ENCODE measurements at regions not wholly inside any gene's neighbourhood (a gene's known extent, or its start where the extent isn't known, plus 50 kb on each side); places are given as distances from the start of the nearest gene placed in this dataset.
"Not testable (repeated sequence)": the region's sequence is repeated elsewhere in the genome, so short reads cannot be mapped to it uniquely, and the experiment has no call there.

DNA sequence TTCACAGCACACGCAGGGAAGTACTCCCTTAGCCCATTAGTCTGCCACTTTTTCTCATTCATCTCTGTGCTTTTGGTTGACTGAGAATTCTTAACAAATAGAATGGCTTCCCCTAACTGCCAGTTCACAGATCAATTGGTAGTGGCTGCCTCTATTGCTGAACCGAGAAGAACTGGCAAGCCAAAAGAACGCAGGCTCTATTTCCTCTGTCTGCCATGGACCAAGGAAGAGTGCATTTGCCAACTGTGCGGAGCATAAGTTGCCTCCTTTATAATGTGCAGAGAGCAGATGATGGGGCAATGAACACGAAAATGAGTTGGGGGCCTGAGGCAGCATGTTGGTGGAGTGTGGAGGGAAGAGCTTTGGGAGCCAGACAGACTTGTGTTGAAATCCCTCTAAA lies 483.1 kb upstream of the CAMK1G start:
- DNase-seq: no peak

DNA sequence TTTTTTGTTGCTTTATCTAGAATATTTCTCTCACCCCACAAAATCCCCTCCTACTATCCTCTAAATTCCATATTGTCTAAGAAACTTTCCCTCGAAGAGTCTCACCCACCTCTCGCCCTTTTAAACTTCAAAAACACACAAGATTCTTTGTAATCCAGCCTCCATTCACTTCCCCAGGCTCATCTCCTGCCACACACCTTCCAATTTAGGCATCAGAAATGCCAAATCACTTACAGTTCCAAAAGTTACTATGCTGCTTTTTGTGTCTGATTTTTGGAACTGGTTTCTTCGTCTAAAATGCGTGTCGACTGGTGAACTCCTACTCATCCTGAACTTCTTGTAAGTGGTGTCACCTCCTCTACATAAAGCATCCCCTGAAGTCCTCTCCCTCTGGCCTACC lies 482.4 kb upstream of the CAMK1G start:
- no peak for DNase-seq

DNA sequence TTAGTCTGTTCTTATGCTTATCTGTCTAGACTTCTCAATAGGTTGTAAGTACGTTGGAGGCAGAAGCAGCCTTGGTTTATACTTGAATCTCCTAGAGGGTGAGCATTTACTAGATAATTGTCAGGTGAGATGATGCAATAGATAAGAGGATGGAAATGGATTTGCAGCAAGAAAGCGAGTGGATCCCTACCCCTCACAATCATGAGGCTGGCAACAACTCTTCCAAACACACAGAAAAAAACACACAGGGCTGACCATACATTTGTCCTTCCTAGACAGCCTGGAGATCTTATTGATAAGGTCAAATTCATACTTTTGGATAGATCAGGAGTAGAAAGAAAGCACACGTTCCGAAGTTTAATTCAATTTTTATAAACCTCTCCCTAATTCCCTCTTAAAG lies 481.4 kb upstream of the CAMK1G start:
- no peak for DNase-seq

DNA sequence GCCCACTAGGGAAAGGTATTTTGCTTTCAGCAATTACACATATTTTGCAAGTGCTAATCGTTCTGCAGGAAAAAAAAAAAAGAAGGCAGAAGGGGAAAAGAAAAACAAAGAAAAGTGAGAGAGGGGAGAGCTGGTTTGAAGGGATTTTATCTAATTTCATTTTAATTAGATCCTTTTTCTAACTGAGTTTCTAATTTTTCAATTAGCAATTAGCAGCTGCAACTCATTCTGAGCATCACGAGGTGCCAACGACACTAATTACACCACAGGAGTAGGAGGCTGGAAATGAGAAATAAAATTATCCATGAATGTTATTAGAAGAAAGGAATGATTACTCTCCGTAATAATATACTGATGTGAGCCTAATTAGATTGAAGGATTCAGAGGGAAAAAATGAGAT lies 481.0 kb upstream of the CAMK1G start:
- DNase-seq: no peak

DNA sequence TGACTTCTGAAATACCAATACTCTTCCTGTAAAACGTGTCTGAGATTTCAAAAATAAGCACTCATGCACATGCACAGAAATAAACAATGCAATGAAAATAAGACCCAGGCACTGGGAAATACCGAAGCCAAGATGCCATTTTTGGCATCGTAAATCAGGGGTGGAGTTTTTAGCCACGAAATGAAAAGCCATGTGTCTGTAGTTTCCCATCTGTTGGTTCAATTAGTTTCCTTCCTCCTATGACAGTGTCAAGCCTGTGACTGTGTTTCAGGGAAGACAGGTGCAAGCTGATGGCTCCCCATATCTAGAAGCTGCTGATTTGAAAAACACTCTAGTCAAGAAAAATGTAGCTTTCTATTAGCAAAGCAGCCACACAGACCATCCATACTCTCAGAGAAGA lies 480.4 kb upstream of the CAMK1G start:
- no peak for DNase-seq

DNA sequence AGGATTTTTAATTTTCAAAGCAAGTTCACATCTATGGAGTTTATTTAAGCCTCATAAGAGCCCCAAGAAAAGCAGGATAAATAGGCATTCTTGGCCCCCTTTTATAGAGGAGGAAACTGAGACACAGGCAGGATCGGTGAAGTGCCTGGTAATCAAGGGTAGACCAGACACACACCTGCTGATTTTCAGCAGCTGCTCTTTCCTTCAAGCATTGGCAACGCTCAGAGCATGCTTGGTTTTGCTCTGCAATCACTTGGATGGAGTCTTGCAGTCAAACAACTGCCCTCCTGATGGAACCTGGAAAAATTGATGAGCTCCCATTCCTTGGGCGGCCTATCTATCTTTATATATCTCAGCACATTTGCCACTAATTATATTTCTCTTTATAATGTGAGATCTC lies 478.9 kb upstream of the CAMK1G start:
- no peak for DNase-seq

DNA sequence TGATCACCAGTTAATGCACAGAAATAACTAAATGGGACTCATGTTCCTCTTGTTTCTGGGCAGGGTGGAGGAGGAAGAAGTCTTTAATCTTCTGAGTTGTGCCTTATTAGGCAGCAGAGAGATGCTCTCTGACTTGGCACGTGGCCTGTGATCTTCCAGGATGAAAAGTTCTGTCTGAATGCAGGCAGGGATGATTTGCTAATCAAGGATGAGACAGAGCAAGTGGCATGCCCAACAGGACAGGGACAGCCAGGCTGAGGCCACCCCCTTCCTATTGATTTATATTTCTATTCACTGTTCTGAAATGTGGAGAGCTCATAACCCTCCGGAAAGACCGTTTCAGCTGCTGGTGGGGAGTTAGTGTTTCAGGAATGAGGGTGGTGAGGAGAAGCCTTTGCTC lies 477.8 kb upstream of the CAMK1G start:
- DNase-seq: no peak

DNA sequence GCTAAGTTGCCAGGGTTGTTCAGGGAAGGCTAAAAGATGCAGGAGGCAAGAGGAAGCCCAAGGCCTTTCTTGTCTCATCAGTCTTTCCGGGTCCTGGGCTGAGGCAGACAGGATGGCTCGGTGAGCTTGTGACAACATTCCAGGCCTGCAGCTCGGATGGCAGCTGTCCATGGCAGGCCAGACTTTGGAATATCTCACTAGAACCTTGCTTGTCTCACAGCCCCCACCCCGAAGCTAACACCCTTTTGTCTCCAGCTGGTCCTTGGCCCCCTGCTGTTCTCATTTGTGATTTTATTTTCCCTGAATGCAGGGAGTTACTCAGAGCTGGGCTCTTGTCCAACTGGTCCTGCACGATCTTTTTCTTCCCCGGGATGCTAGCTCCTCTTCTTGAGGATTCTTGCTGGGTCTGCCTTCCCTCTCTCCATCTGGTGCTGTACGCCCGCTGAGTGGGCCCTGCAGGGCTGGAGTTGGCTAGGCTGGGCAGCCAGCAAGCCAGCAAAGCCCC lies 477.2 kb upstream of the CAMK1G start:
- no peak for DNase-seq

DNA sequence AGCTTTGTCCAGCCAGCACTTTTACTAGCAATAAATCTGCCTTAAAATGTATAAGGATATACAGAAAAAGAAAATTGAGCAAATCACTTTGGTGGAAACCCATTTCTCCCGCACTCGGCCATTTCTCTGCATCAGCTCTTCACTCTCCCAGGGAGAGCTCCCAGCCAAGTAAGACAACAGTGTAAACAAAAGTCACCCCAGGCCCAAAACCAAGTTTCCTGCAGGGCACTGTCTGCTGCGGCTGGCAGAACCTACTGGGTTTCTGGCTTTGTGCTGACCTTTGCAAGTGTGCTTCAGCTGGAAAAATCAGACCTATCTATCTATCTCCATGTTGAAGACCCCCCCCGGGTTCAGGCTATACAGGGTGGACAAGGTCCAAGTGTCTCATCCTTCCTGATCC lies 476.7 kb upstream of the CAMK1G start:
- no peak for DNase-seq

DNA sequence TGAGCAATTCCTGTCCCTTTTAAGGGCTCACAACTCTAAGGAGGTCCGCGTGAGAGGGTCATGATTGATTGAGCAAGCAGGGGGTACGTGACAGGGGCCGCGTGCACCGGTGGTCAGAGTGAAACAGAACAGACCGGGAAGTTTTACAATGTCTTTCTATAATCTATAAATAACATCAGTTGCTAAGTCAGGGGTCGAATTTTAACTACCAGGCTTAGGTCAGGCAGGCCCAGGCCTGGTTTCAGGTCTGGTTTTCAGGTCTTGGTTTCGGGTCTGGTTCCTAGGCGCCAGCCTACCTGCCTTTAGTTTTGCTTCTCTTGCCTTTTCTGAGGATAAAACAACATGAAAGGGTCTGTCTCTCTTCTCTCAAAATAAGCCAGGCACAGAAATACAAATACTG lies 476.0 kb upstream of the CAMK1G start:
- DNase-seq: no peak

DNA sequence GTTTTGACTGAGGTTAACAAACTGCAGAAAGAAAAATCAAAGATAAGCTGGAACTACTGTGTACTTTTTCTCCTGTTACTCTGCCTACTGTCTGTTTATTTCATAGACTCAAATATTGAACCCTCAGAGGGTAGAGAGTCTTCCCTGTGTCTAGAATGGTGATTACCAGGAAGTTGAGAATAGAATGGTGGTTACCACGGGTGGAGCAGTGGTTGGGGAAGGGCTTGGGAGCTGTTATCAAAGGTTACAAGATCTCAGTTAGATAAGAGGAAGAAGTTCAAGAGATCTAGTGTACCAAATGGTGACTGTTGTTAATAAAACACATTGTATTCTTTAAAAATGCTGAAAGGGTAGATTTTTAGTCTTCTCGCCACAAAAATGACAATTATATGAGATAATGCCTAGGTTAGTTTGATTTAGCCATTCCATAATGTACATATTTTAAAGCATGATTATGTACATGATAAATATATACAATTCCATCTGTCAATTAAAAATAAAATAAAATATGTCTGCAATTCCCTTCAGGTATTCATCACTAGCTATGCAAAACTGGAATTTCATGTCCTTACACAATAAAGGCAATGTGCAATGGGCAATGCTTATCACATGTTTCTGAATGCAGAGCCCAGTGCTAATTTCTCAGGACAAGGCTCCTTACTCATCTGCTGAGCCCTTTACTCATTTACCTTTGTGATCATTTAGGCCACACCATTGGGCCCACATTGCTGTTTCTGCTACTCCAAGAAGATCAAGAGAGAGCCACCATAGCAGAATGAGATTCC lies 474.3 kb upstream of the CAMK1G start:
- DNase-seq: no peak

DNA sequence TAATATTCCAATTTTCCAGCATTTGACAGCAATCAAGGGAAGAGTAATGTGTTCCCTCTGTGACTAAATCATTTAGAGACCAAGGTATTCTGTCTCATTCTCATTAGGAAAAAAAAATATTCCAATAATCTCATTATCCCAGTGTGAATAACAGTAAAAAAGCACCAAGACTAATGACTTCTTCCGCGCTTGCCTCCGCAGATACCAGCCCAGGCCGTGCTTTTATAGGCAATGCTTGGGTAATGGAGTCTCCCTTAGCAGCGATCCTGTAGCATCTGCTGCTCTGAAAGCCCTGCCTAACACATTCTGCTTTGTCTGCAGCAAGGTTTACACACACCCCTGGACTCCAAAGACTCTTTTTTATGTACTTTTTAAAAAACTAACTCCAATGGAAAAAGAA lies 470.0 kb upstream of the CAMK1G start:
- no peak for DNase-seq

DNA sequence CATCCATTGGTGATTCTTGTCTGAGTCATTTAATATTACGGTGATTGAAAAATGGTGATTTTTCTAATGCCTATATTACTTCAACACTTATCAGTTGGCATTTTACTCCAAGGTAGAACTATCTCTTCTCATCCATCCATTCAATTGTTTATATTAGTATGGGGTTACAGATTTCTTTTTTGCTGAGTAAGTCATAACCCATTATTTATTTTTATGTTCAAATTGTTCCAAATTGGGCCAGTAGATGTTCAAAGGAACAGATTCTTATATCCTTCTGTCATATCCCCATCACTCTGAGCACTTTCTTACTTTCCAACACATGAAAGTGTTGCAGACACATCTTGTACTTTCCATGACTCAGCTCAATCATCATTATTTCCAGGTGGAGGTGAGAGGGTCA lies 466.8 kb upstream of the CAMK1G start:
- no peak for DNase-seq

DNA sequence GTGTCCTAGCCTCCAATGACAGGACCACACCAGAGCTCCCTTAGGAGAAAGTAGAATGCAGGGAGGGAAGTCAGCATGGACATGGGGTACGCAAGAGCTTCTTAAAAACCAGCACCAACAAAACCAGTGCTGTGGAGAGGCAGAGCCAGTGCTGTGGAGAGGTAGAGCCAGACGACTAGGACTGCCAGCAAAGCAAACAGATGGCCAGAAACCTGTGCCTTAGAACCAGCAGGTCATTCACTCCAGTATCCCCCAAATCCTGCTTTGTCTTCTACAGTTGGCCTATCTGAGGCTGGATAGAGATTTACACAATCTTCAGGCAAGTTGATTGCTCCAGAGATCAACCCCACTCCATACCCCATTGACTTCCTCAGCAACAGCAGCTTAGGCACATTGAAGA lies 459.9 kb upstream of the CAMK1G start:
- no peak for DNase-seq

DNA sequence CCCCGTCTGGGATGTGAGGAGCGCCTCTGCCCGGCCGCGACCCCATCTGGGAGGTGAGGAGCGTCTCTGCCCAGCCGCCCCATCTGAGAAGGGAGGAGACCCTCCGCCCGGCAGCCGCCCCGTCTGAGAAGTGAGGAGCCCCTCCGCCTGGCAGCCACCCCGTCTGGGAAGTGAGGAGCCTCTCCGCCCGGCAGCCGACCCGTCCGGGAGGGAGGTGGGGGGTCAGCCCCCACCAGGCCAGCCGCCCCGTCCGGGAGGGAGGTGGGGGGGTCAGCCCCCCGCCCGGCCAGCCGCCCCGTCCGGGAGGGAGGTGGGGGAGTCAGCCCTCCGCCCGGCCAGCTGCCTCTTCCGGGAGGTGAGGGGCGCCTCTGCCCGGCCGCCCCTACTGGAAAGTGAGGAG lies 454.4 kb upstream of the CAMK1G start:
- DNase-seq: not testable (repeated sequence)

DNA sequence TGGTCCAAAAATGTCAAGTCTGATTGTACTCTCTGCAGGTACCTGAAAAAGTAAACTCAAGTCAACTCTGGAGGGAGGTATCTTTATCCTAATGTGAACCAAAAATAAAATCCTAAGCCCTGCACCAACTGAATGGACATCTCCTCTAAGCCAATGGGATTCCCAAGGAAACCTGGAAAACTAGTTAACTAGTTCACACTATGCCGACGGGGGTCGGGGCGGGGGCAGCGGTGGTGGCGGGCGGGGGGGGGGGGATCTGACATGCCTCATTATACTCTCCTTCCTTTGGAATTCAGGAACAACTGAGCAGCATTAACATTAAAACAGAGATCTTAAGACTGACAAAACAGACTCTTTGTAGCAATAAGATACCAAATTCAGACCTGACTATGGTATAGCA lies 452.6 kb upstream of the CAMK1G start:
- no peak for DNase-seq

DNA sequence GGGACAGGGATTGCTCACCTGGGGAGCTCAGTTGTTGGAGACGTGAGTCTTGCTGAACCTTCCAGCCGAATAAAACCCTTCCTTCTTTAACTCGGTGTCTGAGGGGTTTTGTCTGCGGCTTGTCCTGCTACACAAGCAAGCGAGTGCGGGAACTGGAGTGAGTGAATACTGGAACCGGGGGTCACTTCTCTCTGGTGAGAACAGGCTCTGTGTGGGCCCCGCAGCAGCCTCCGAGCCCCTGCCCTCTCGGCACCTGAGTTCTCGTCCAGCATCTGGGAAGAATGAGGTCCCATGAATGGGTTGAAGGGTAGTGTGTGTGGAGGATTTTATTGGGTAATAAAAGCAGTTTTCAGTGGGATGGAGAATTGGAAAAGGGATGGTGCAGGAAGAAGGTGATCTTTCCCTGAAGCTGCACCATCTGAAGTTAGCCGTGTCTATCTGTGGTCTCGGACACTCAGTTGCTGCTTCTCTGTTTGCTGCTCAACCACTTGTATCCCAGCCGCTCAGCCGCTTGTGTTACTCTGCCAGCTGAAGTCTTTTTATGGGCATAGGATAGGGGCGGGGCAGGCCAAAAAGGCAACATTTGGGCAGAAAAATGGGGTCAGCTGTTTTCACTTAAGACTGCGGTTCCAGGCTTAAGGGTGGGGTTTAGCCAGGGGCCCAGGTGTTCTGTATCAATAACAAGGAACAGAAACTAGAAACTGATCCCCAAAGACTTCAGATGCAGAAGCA lies 450.6 kb upstream of the CAMK1G start:
- DNase-seq: no peak

DNA sequence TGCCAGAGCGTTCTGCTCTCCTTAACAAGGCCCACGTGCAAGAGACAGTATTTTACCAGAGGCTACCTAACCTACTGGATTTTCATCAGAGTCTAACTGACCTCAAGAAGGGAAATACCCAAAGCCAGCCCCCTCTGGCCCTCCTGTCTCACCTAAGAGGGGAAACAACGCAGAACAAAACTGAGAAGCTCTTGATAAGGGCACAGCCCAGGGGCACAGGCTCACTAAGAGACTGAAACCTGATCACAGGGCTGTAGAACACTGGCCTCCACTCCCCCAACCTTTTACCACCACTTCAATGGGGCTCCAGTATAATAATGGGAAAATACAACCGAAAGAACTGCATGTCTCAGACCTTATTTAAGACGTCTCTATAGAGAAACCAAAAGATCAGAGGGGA lies 449.5 kb upstream of the CAMK1G start:
- no peak for DNase-seq

DNA sequence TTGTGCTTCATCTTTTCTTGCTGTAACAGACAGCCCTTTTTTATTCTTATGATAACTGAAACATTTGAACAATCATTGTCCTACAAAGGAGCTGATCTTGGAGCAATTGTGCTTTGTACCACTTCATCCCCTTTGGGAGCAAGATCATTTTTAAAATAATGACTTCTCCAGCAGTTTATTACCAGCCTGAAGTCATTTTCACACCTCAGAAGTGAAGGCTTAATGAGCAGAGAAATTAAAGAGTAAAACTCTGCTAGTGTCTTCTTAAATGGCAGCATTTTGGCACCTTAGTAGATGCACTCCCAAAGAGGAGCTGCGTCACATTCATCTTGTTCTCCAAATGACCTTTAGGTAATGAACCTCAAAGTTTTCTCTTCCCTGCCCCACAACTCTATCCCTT lies 439.6 kb upstream of the CAMK1G start:
- DNase-seq: no peak

DNA sequence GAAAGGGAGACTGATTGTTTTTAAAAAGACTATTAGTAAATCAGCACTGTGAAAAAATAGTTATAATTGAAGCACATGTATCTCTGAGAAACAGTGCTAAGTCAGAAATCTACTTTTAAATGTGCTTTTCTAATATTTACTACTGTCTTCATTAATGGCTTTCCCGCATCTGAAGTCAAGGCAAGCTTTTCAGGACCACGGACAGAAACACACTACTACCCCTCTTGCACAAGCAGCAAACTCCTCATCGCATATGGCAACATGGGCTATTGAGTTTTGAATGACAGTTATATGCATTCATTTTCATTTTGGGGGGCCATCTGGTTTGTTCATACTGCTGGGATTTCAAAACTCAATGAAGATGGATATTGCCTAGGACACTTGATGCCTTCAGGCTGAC lies 433.4 kb upstream of the CAMK1G start:
- DNase-seq: no peak

DNA sequence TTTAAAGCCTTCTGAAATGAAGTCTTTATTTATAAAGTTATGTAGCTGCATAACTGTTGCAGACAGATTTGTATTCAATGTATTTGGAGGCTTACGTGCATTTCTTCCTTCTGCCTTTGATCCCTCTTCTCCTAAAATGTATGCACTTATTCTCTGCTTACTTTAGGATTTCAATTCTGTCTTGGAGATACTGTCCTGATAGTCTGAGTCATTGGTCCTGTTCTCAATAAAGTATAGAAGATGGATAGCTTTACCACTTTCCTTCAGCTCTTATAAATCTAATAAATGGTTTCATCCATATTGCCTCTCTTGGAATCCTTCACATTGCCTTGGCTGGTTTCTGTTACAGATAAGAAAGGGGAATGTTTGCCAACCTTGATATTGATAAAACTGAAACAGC lies 430.1 kb upstream of the CAMK1G start:
- no peak for DNase-seq

DNA sequence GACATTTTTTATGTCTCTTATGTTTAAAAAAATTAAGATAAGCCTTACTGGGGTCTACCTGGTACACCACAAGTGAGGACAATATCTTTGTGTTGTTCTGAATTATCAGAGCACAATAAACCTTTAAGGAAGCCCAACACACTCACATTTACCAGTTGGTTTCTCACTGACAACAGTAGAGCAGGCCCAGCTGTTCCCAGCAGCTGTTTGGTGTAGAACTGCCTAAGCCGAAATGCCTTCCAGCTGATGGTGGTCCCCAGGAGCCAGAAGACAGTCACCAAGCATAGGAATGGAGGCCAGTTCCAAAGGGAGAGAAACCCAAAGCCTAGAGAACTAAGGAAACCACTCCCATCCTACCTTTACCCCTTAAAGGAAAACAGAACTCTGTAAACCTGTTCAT lies 428.6 kb upstream of the CAMK1G start:
- DNase-seq: no peak

DNA sequence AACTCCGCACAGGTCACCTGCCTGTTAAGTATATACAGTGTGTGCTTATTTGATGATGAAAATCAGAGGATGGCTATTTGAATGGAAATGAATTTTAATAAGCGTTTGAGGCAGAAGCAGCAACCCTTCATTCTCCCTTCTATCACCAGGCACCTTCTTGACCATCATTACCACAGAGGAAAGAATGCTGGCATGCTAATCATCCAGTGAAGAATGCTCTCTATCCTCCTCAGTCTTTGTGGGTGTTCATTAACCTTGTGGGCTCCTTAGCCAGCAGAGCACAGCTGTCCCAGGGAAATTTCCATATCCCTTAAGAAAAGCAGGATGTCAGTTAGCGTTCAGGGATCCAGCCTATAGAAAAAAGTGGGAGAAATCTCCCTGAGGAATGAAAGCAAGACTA lies 428.0 kb upstream of the CAMK1G start:
- no peak for DNase-seq

DNA sequence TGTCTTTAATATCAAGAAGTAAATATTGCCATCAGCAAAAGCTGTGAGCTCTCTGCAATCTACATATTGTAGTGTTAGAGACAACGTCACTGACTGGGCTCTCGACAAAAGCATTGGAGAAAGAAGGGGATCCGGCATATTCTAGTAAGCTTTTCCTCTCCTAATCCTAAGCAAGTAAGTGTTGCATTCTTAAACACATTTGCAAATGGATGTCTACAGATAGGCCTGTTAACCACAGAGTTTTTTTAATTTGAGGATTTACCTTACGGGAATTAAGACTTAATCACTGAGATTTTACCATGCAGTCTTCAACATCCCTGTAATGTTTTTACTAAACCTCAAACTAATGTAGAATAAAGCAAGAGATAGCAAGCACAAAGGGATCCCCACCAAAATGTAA lies 426.5 kb upstream of the CAMK1G start:
- no peak for DNase-seq
